ENCODE measurements at regions not wholly inside any gene's neighbourhood (a gene's known extent, or its start where the extent isn't known, plus 50 kb on each side); places are given as distances from the start of the nearest gene placed in this dataset.

DNA sequence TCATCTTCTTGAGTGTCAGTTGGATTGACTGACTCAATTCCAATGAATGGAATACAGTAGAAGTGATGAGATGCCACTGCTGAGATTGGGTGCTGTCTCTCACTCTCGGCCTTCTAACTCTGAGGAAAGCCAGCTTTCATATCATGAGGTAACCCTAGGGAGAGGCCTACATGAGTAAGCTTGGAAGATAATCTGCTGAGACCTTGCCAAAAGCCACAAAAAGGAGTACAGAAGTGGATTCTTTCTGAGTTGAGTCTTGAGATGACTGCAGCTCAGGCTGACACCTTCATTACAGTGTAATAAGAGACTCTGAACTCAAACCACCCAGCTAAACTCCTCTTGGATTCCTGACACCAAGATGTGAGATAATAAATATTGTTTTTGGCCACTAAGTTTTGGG, 537.4 kb upstream of the MAGEB18 start:
- no peak for DNase-seq (ENCODE audit: missing footprints)
- intact Hi-C loops (cut with DNase I), result no loop called here
- ATAC-seq, result no peak

DNA sequence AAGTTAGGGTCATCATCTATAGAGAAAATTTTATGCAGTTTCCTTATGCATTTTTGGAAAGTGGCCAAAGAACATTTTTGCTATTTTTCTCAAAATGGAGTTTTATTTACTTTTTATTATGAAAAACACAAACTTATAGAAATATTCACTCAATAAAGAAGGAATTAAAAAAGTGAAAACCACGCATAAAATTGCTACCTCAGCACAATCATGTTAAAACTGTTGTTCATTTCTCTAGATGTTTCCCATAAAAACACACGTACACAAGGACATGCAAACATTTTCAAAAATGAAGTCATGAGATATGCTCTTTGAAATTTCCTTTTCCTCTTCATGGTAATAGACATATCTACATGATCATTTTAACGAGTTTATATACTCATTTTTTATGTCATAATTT, 536.8 kb upstream of the MAGEB18 start:
- intact Hi-C loops (cut with DNase I), result no loop called here
- DNase-seq (ENCODE audit: missing footprints) (no peak), ATAC-seq (no peak)

DNA sequence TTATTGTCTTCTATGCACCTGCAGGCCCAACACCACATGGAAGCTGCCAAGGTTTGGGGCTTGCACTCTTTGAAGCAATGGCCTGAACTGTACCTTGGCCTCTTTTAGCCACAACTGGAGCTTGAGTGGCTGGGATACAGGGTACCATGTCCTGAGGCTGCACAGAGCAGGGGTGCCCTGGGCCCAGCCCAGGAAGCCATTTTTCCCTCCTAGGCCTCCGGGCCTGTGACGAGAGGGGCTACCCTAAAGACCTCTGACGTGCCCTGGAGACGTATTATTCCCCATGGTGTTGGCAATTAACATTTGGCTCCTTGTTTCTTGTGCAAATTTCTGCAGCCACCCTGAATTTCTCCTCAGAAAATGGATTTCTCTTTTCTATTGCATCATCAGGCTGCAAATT, 519.9 kb upstream of the MAGEB18 start:
- DNase-seq (ENCODE audit: missing footprints) (no peak), ATAC-seq (no peak)
- intact Hi-C loops (cut with DNase I), result no loop called here

DNA sequence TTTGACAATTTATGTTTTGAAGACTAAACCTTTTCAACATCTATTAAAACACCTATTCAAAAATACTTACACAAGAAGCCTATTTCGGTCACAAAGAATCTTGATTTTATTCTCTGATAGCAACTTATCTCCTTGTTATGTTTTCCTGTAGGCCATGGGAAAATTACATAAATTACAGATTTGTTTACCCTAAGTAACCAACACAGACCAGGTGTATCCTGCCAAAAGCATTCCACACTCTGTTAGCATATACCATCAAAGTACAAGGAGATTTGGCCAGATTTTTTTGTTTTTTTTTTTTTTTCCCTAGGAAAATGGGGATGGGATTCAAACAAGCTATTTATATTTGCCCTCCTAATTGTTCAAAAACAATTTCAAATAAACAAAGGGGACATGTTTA, 497.9 kb upstream of the MAGEB18 start:
- intact Hi-C loops (cut with DNase I), result no loop called here
- no peak for DNase-seq (ENCODE audit: missing footprints)
- ATAC-seq, result no peak

- ATAC-seq (no peak), DNase-seq (ENCODE audit: missing footprints) (no peak)
- intact Hi-C loops (cut with DNase I), result no loop called here
Measured at GRCh38 chrX:25646156-25646555, 492.0 kb upstream of the MAGEB18 start.

- DNase-seq (ENCODE audit: missing footprints), result no peak
- no peak for ATAC-seq
- intact Hi-C loops (cut with DNase I), result no loop called here
Measured at GRCh38 chrX:25648790-25649189, 489.4 kb upstream of the MAGEB18 start.

DNA sequence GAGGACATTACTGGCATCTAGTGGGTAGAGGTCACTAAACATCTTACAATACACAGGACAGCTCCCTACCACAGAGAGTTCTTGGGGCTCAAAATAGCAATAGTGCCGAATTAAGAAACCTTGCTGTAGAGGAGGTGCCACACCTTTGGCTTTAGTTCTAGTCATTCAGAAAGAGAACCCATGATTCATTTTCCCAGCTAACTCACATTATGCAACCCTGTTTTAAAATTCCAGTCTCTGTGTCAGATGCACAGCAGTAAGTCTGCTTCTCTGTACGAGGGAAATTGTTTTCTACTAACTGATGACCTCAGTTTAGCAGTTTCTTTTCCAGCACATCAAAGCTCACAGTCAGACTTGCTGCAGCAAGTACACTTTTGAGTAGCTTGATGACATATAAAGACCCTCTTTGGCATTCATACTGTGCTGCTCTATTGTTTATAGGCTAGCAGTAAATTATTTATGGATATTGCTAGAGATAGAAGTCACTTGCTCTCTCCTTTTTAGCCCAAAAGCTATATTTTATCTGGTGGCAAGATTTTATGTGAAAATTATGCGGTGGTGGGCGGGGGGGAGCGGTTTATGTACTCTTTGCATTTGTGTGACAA, 487.8 kb upstream of the MAGEB18 start:
- intact Hi-C loops (cut with DNase I), result no loop called here
- ATAC-seq, result no peak
- DNase-seq (ENCODE audit: missing footprints), result no peak

DNA sequence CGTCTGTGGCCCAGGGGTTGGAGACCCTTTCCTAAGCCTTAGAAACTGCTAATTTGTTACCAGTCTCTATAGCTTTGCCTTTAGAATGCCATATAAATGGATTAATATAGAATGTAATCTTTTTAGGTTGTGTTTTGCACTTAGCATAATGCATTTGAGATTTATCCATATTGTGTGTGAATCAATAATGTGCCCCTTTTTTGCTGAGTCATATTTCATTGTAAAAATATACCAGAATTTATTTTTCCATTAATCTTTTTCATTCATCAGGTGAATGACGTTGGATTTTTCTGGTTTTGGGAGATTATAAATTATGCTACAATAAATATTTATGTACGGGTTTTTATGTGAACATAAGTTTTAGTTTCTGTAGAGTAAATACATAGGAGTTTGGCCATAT, 478.8 kb upstream of the MAGEB18 start:
- no peak for DNase-seq (ENCODE audit: missing footprints)
- no peak for ATAC-seq
- intact Hi-C loops (cut with DNase I), result no loop called here

DNA sequence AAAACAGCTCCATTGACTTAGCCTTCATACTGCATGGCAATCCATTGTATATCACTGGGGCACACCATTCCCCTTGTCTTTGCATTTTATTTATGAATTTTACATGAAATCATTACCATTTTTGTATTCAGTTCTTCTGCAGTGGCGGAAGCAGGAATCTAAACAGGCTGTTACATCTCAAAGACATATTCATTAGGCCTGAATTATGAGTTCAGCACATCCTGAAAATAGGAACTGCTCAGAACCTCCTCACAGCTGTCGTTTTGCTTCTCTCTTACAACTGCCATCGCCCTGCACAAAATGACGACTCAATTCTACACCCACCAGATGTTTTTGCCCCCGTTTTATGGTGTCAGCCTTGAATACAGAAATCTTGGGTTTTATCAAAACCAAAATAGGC, 474.4 kb upstream of the MAGEB18 start:
- ATAC-seq (no peak), DNase-seq (ENCODE audit: missing footprints) (no peak)
- intact Hi-C loops (cut with DNase I), result no loop called here

- DNase-seq (ENCODE audit: missing footprints) (no peak), ATAC-seq (no peak)
- intact Hi-C loops (cut with DNase I), result no loop called here
Measured at GRCh38 chrX:25665431-25665830, 472.7 kb upstream of the MAGEB18 start.

DNA sequence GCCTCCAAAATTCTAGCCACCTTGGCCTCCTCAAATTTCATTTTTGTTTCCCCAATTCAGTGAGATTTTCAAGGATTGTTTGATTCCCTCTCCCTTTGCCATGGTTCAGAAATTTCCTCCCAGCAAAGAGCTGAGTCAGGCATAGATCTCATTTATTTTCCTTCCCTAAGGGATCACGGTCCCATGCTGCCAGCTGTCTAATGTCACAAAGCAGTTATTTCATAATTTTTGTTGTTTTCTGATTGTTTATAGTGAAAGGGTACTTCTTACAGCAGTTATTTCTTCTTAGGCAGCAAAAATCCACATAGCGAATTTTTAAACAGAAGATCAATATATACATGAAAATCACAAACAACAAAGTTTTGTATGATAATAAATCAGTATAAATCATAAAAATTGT, 470.5 kb upstream of the MAGEB18 start:
- ATAC-seq, result no peak
- no peak for DNase-seq (ENCODE audit: missing footprints)
- intact Hi-C loops (cut with DNase I), result no loop called here

DNA sequence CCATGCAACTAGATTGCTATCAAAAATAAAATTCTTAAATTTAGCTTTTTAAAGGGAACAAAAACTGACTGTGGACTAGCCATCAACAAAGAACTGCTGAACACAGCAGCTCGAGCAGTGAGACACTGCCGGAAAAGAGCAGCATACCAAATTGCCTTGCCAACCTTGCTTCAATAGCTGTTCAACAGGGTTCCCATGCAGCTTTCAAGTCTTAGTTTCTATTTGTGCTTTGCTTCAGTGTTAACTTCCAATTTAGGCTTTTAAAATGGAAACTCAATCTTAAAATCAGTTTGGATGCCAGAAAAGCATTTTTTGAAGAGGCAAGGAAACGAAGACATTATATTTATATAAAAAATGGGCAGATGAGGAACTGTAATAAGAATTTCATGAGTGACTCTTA, 463.4 kb upstream of the MAGEB18 start:
- no peak for DNase-seq (ENCODE audit: missing footprints)
- no peak for ATAC-seq
- intact Hi-C loops (cut with DNase I), result no loop called here

DNA sequence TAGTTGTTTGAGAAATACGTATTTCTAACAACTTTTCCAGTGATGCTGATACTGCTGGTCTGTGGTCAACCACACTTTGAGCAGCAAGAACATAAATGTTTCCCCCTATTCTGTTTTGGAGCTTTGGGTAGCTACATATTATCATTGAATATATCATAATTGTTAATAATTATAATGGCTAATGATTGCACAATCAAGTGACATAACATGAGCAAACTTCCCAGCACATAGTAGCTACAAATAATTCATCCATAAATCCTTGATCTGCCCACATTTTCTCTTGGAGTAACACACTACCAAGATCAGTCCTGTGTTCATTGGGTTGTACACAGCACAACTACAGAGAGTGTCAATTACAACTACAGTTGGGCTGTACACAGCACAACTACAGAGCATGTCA, 436.3 kb upstream of the MAGEB18 start:
- intact Hi-C loops (cut with DNase I), result no loop called here

GRCh38 chrX:25717122-25717521, 421.0 kb upstream of the MAGEB18 start:
- intact Hi-C loops (cut with DNase I), result no loop called here
- ATAC-seq (no peak), DNase-seq (ENCODE audit: missing footprints) (no peak)

More for the DNA sequence above, 436.3 kb upstream of the MAGEB18 start:
- DNase-seq (ENCODE audit: missing footprints) (no peak), ATAC-seq (no peak)

- intact Hi-C loops (cut with DNase I), result loop anchor here (5.0 kb wide), 1 partner anchor 246 kb away; no protein-coding TSS in a partner anchor
- DNase-seq (ENCODE audit: missing footprints) (no peak), ATAC-seq (no peak)
Measured at GRCh38 chrX:25721564-25721963, 416.6 kb upstream of the MAGEB18 start.

- intact Hi-C loops (cut with DNase I), result no loop called here
- peak; percentile 15 for DNase-seq (ENCODE audit: missing footprints)
- ATAC-seq, result no peak
Measured at GRCh38 chrX:25726539-25726938, 411.6 kb upstream of the MAGEB18 start.

GRCh38 chrX:25733148-25733547, 405.0 kb upstream of the MAGEB18 start:
- ATAC-seq, result no peak
- intact Hi-C loops (cut with DNase I), result no loop called here
- DNase-seq (ENCODE audit: missing footprints), result no peak

DNA sequence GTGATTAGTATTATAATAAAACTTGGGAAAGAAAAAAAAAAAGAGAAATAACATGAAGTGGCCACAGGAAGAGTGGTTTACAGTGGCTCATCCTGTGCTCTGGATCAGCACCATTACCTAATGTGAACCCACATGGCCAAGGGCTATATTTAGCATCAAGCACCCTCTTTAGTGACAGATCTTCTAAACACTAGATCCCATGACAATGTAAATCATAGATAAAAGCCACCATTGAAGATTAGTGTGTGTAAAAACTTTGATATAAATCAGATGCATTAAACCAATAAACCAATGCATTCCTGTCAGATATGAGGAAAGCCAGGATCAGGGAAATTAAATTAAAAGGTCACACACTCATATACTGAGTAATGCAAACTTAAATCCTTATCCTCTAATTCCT, 400.6 kb upstream of the MAGEB18 start:
- DNase-seq (ENCODE audit: missing footprints) (no peak), ATAC-seq (no peak)
- intact Hi-C loops (cut with DNase I), result no loop called here

GRCh38 chrX:25742334-25742733, 395.8 kb upstream of the MAGEB18 start:
- intact Hi-C loops (cut with DNase I), result no loop called here
- no peak for DNase-seq (ENCODE audit: missing footprints)
- peak; percentile 44 for ATAC-seq

DNA sequence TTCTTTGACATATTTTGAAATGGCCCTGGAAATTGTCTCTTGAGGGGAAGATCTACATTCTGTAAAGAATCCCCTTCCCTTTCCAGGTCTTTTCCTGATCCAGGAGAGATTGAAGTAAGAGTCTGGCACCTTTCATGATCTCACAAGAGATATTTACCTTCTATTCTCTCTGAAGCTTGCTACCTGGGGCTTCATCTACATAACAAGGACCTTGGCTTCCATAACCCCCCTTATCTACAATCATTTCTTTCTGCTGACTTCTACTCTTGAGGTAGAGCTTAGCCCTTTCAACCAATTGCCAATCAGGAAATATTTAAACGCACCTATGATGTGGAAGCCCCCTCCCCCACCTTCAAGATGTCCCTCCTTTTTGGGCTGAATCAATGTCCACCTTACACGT, 383.7 kb upstream of the MAGEB18 start:
- ATAC-seq (no peak), DNase-seq (ENCODE audit: missing footprints) (no peak)
- intact Hi-C loops (cut with DNase I), result no loop called here

GRCh38 chrX:25755194-25755593, 382.9 kb upstream of the MAGEB18 start:
- DNase-seq (ENCODE audit: missing footprints) (no peak), ATAC-seq (no peak)
- intact Hi-C loops (cut with DNase I), result no loop called here

GRCh38 chrX:25762656-25763055, 375.5 kb upstream of the MAGEB18 start:
- ATAC-seq (no peak), DNase-seq (ENCODE audit: missing footprints) (no peak)
- intact Hi-C loops (cut with DNase I), result no loop called here

Data from Right ventricle myocardium inferior (tissue), 1 donor.